Endodermal cell (in vitro differentiated cells): ENCODE measurements at regions not wholly inside any gene's neighbourhood (a gene's known extent, or its start where the extent isn't known, plus 50 kb on each side); places are given as distances from the start of the nearest gene placed in this dataset.

Experiments
- DNase-seq: peaks from one replicate; pipeline ENCODE4 v3.0.0-alpha.2; 2017
- H3K27ac ChIP-seq: 2 replicates; pipeline ENCODE4 v1.5.1; 2013; ENCODE audit warnings: mild to moderate bottlenecking, low read depth, low read length, moderate library complexity
- H3K27me3 ChIP-seq: 2 replicates; pipeline ENCODE4 v1.6.1; 2013; ENCODE audit warnings: mild to moderate bottlenecking, low read length, moderate library complexity; ENCODE audit not compliant: insufficient read depth, control insufficient read depth, poor library complexity, severe bottlenecking
- H3K36me3 ChIP-seq: 2 replicates; pipeline ENCODE4 v1.7.0; 2013; ENCODE audit warnings: mild to moderate bottlenecking, low read length, moderate library complexity; ENCODE audit not compliant: control insufficient read depth, insufficient read depth
- H3K4me1 ChIP-seq: one replicate; pipeline ENCODE4 v1.7.0; 2013; ENCODE audit warnings: low read length; ENCODE audit not compliant: control insufficient read depth, insufficient read depth
- H3K4me3 ChIP-seq: 2 replicates; pipeline ENCODE4 v1.5.1; 2013; ENCODE audit warnings: mild to moderate bottlenecking, low read length, moderate library complexity
- H3K9ac ChIP-seq: 2 replicates; pipeline ENCODE4 v1.6.1; 2013; ENCODE audit warnings: mild to moderate bottlenecking, low read length, moderate library complexity; ENCODE audit not compliant: poor library complexity, severe bottlenecking; ENCODE audit errors: extremely low read depth
- H3K9me3 ChIP-seq: 2 replicates; pipeline ENCODE4 v1.6.1; 2013; ENCODE audit warnings: mild to moderate bottlenecking, low read length, moderate library complexity; ENCODE audit not compliant: control insufficient read depth
- H3K27ac Mint-ChIP-seq: 2 replicates; pipeline ENCODE4 v1.8.0; 2020; ENCODE audit warnings: mixed read lengths
- H3K27me3 Mint-ChIP-seq: 2 replicates; pipeline ENCODE4 v1.8.0; 2021; ENCODE audit warnings: mild to moderate bottlenecking, mixed read lengths; ENCODE audit not compliant: insufficient read depth
- H3K36me3 Mint-ChIP-seq: 2 replicates; pipeline ENCODE4 v1.8.0; 2020; ENCODE audit warnings: low read depth, mixed read lengths
- H3K4me1 Mint-ChIP-seq: 2 replicates; pipeline ENCODE4 v1.8.0; 2020; ENCODE audit warnings: mixed read lengths
- H3K4me3 Mint-ChIP-seq: 2 replicates; pipeline ENCODE4 v1.8.0; 2020; ENCODE audit warnings: mild to moderate bottlenecking, moderate library complexity, mixed read lengths
- H3K9me3 Mint-ChIP-seq: 2 replicates; pipeline ENCODE4 v1.8.0; 2020; ENCODE audit warnings: mild to moderate bottlenecking, mixed read lengths
- CTCF ChIP-seq: fragments of 200-600 bp; sonication (generic); conservative IDR thresholded peaks from 2 replicates; pipeline ENCODE4 v1.5.0; 2021; ENCODE audit warnings: antibody characterized with exemption, mild to moderate bottlenecking
- WGBS, 2 experiments: methylation state at CpG; one replicate each; pipeline versions ENCODE4 v1.1.5 to v1.1.7; 2013; ENCODE audit warnings: missing lambda C conversion rate in 2 of 2, mixed read lengths in 1 of 2; ENCODE audit not compliant: insufficient coverage in 1 of 2, insufficient read length in 1 of 2; 5-methylcytosine and 5-hydroxymethylcytosine counted together

DNA sequence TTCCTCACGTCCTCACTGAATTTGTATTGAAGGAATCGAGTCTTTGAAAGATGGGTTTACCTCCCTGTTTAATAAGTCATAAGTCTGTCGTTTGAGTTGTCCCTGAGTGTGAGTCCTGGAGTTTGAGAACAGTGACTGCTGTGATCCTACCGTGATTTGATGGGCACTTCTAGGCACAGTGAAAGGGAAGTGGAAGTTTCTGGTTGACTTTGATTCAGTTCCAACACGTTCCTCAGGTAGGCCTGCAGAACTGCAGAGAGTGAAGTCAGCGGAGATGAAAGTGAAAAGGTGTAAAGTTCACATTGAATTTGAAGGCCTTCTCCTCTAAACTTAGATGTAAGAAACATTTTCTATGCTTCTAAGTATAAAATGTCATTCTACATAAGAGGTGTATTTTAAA, 52.9 kb upstream of the ACKR3 start:
- Histone ChIP-seq H3K9me3 (no peaks in the 10 kb centered on the region), H3K4me3 (no peak overlapping the region), H3K4me1 (no peaks in the 10 kb centered on the region), H3K27me3 (peaks cover 1% of the 10 kb centered on the region), H3K9ac (no peak overlapping the region), H3K36me3 (no peaks in the 10 kb centered on the region), H3K27ac (no peak overlapping the region)
- peaks cover 19% of the 10 kb centered on the region for H3K27me3 Mint-ChIP-seq
- no peak overlapping the region for H3K27ac Mint-ChIP-seq
- H3K4me1 Mint-ChIP-seq = no peaks in the 10 kb centered on the region
- no peaks in the 10 kb centered on the region for H3K9me3 Mint-ChIP-seq
- WGBS, 2 experiments = 93 to 97% methylated on average over 4 to 6 of the region's 6 CpGs
- no peaks in the 10 kb centered on the region for H3K36me3 Mint-ChIP-seq
- H3K4me3 Mint-ChIP-seq = no peak overlapping the region
- no peak for TF ChIP-seq CTCF
- DNase-seq = no peak

- H3K4me1 Mint-ChIP-seq = no peaks in the 10 kb centered on the region
- Histone ChIP-seq H3K36me3 (no peaks in the 10 kb centered on the region), H3K27me3 (peaks cover 3% of the 10 kb centered on the region), H3K27ac (no peak overlapping the region), H3K9ac (no peak overlapping the region), H3K4me1 (no peaks in the 10 kb centered on the region), H3K4me3 (no peak overlapping the region), H3K9me3 (no peaks in the 10 kb centered on the region)
- no peak for DNase-seq
- H3K27ac Mint-ChIP-seq = no peak overlapping the region
- no peaks in the 10 kb centered on the region for H3K36me3 Mint-ChIP-seq
- H3K9me3 Mint-ChIP-seq = no peaks in the 10 kb centered on the region
- 91 to 97% methylated on average over 10 to 11 of the region's 11 CpGs for WGBS, 2 experiments
- peaks cover 21% of the 10 kb centered on the region for H3K27me3 Mint-ChIP-seq
- TF ChIP-seq CTCF = no peak
- H3K4me3 Mint-ChIP-seq = no peak overlapping the region
These were observed 52.2 kb upstream of the ACKR3 start for GRCh38 chr2:236517251-236518031.
